ENCODE measurements at regions not wholly inside any gene's neighbourhood (a gene's known extent, or its start where the extent isn't known, plus 50 kb on each side); places are given as distances from the start of the nearest gene placed in this dataset.

DNA sequence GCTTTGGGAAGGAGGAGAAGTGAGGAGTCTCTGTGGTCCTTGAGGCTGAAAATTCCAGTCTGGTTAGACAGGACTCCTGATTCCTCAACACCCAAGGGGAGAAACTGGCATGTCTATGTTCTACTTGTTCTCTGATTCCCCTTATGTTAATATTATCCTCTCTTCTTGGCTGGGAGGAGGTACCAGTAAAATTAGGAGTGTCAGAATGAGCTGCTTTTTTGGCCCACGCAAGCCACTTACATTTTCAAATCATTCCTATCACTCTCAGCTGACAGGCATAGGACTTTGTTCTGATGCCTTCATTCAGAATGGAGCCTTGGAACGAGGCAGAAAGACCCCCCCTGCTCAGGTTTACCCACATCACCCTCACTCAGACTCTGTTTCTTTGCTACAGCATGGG is 1077.2 kb downstream of the BCL11B start:
- in situ Hi-C loops (cut with MboI; ENCODE audit: low sequenced_read_pairs, unreplicated experiment): no loop called here
- no peak for DNase-seq (ENCODE audit: low spot score)
- TF ChIP-seq, protein P1, sequence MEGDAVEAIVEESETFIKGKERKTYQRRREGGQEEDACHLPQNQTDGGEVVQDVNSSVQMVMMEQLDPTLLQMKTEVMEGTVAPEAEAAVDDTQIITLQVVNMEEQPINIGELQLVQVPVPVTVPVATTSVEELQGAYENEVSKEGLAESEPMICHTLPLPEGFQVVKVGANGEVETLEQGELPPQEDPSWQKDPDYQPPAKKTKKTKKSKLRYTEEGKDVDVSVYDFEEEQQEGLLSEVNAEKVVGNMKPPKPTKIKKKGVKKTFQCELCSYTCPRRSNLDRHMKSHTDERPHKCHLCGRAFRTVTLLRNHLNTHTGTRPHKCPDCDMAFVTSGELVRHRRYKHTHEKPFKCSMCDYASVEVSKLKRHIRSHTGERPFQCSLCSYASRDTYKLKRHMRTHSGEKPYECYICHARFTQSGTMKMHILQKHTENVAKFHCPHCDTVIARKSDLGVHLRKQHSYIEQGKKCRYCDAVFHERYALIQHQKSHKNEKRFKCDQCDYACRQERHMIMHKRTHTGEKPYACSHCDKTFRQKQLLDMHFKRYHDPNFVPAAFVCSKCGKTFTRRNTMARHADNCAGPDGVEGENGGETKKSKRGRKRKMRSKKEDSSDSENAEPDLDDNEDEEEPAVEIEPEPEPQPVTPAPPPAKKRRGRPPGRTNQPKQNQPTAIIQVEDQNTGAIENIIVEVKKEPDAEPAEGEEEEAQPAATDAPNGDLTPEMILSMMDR (IDR thresholded peaks at IDR 0.05; ENCODE audit: borderline replicate concordance, control extremely low read depth, extremely low read depth, insufficient read depth, missing control alignments): no peak

DNA sequence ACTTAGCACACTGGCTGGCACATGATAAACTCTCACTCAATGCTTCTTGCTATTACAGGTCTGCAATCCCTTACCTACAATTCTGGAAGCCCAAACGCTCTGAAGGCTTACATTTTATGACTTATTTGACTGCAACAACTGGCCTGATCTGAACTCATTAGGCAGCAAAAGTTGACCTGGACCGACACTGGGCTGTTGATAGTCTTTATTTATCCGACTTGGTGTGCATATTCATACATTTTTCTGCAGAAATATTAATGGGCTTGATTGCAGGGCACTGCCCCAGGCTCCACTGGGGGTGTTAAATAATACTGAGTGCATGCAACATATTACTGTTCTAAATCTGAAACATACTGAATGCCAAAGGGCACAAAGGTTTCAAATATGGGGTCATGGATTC is 1076.7 kb downstream of the BCL11B start:
- TF ChIP-seq, protein P1 (IDR thresholded peaks at IDR 0.05; ENCODE audit: borderline replicate concordance, control extremely low read depth, extremely low read depth, insufficient read depth, missing control alignments): no peak
- in situ Hi-C loops (cut with MboI; ENCODE audit: low sequenced_read_pairs, unreplicated experiment): no loop called here

DNA sequence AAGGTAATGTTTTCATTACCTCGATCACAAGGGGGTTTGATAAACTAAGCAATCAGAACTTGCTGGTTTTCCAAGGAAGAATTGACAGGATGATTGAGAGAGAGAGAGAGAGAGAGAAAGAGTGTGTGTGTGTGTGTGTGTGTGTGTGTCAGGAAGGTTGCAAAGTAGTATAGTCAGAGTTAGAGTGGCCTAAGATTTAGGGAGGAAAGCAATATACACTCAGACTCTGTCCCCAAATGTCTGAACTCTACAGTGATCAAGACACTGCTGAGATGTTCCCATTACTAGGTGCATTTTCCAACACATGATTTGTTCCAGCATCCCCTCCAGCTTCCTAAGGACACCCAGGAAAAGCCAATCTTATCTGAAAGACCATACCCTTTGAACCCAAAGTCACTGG is 1074.1 kb downstream of the BCL11B start:
- no peak for DNase-seq (ENCODE audit: low spot score)
- TF ChIP-seq, protein P1 (IDR thresholded peaks at IDR 0.05; ENCODE audit: borderline replicate concordance, control extremely low read depth, extremely low read depth, insufficient read depth, missing control alignments): no peak
- in situ Hi-C loops (cut with MboI; ENCODE audit: low sequenced_read_pairs, unreplicated experiment): no loop called here

More for the DNA sequence above, 1076.7 kb downstream of the BCL11B start:
- no peak for DNase-seq (ENCODE audit: low spot score)

DNA sequence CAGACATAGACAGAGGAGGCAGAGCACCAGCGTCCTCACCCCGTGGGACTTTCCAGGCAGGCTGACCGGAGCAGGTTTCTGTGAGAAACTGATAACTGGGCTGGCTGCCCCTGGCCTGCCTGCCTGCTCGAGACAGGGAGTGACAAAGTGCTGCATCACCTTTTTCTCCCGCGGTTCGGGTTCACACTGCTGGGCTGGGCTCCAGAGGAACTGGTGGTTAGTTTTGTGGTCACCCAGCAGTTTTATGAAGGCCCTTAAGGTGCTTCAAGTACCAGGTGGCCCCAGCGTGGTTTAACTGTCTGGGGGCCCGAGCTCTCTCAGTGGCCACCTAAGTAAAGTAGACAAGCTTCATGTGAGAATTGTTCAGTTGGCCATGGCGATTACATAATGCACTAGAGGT is 1073.6 kb downstream of the BCL11B start:
- TF ChIP-seq, protein P1 (IDR thresholded peaks at IDR 0.05; ENCODE audit: borderline replicate concordance, control extremely low read depth, extremely low read depth, insufficient read depth, missing control alignments): no peak
- DNase-seq (ENCODE audit: low spot score): peak; percentile 37
- in situ Hi-C loops (cut with MboI; ENCODE audit: low sequenced_read_pairs, unreplicated experiment): no loop called here

DNA sequence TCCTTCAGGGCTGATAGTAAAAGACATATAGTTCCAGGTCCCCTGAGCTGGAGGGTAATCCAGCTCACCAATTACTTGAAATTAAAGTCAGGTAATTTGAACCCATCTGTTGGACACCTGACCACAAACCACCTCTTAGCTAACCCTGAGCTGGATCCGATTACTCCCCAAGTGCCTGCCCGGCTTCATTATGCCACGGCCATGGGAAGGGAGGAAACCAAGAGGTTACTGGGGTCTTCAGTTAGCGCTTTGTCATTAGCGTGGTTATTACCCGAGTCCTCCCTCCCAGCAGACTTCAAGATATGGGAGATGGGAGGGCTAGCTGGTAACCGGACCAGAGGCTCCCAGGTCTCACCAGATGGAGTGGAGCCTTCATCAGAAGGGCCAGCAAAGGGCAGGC is 1071.4 kb downstream of the BCL11B start:
- TF ChIP-seq, protein P1 (IDR thresholded peaks at IDR 0.05; ENCODE audit: borderline replicate concordance, control extremely low read depth, extremely low read depth, insufficient read depth, missing control alignments): no peak
- DNase-seq (ENCODE audit: low spot score): no peak
- in situ Hi-C loops (cut with MboI; ENCODE audit: low sequenced_read_pairs, unreplicated experiment): no loop called here

DNA sequence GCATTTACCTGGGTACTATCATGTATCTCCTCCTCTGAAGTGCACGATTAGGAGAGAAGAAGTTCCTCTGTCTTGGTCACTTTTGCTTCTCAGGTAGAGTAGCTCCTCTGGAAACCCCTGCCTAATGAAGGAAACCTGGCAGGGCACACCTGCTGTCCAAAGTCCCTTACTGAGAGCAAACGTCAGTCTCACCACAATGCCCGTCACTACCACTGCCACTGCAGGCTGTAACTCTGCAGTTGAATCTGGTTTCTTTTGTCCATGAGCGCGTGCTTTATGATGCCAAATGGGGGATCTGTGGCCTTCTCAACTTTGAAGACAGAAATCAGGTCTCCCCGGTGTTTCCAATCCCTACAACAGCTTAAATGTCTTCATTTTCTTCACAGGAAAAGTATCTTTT is 1068.6 kb downstream of the BCL11B start:
- in situ Hi-C loops (cut with MboI; ENCODE audit: low sequenced_read_pairs, unreplicated experiment): no loop called here
- no peak for DNase-seq (ENCODE audit: low spot score)
- TF ChIP-seq, protein P1 (IDR thresholded peaks at IDR 0.05; ENCODE audit: borderline replicate concordance, control extremely low read depth, extremely low read depth, insufficient read depth, missing control alignments): no peak

DNA sequence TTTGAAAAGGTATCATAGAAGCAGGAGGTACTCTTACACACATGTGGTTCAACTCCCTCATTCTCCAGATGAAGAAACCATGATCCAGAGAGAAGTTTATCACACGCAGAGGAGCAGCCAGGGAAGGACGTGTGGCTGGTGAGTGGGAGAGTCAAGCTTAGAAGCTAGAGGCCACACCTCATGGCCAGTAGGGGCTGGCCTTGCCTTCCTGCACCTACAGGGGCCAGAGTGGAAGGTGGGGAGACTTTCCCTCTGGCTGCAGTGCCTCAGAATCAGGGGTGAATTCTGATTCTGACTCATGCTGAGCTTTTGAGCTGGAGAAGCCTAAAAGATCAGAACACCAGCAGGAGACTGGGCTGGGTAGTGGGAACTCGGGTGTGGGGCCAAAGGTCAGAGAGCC is 1067.9 kb downstream of the BCL11B start:
- no peak for DNase-seq (ENCODE audit: low spot score)
- TF ChIP-seq, protein P1 (IDR thresholded peaks at IDR 0.05; ENCODE audit: borderline replicate concordance, control extremely low read depth, extremely low read depth, insufficient read depth, missing control alignments): no peak
- in situ Hi-C loops (cut with MboI; ENCODE audit: low sequenced_read_pairs, unreplicated experiment): no loop called here
